GM19467 (cell line): ENCODE measurements at regions not wholly inside any gene's neighbourhood (a gene's known extent, or its start where the extent isn't known, plus 50 kb on each side); places are given as distances from the start of the nearest gene placed in this dataset.

Experiments used
- ATAC-seq: cut with Tn5 transposase; IDR thresholded peaks from one replicate; pipeline ENCODE4 v1.9.1; 2021; ENCODE audit warnings: mild to moderate bottlenecking, moderate library complexity; ENCODE audit not compliant: unreplicated experiment

DNA sequence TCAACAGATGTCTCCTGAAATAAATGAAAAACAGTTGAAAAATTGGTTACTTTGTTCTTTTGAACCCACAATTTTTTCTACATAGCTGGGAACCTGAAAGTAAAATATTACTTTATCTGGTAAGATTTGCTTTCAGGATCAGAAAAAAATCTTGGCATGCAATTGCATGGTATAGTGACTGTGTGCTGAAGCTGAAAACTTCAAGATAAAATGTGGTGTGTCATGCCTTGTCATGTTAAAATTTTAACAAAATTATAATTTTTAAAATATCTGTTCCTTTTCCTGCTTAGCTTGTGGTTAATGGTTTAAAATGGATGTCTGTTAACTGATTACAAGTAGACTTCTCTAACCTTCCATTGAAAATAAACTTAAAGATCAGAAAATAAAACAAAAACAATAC is 904.8 kb downstream of the PDHA2 start:
- ATAC-seq: no peak

DNA sequence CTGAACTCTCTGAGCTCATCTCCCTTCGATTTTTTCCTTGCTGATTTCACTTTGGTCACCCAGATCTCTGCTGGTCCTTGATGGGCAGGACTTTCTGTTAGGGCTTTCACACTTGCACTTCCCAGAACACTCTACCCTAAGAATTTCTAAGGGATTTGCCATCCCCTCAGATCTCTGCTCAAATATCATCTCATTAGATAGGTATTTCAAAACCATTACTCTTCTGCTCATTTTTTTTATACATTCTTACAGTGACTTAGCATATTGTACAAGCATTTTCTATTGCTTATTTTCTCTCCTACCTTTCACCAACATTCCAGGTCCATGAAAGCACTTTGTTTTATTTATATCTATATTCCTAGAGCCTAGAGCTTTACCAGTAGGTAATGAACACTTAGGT is 913.3 kb downstream of the PDHA2 start:
- no peak for ATAC-seq

- ATAC-seq: no peak
These were observed 915.9 kb downstream of the PDHA2 start for GRCh38 chr4:96755569-96756484.

DNA sequence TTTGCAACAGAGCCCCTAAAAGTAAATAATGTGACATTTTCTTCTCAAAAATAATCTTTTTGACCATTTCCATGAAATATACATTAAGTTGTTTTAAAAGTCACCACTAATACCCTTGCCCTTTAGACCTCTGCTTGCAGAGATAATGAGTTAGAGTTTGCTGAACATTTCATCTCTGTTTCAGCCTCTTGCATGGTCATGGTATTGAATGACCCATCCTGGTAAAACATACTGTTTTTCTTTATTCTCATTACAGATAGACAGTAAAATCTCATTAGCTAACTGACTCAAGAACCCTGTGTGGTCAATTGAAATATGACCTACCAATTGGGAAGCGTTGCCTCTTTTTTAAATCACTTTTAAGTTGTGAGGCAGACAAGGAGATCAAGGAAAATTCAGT is 916.7 kb downstream of the PDHA2 start:
- no peak for ATAC-seq

DNA sequence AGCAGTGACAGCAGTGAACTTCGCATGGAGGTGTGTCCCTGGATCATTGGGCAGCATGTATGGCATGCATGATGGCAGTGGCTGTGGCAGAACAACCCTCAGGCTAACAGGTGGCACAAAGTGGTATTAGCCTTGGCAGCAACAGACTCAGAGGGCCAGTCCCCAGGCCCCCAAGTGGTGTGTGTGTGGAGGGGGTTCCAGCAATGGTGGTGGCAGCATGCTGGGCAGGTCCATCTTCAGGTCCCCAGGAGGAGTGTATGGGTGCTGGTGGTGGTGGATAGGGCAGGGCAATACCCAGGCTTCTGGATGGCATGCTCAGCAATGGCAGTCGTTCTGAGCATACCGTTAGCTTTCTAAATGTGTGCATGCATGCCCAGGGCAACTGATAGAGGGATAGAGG is 923.7 kb downstream of the PDHA2 start:
- ATAC-seq: no peak

DNA sequence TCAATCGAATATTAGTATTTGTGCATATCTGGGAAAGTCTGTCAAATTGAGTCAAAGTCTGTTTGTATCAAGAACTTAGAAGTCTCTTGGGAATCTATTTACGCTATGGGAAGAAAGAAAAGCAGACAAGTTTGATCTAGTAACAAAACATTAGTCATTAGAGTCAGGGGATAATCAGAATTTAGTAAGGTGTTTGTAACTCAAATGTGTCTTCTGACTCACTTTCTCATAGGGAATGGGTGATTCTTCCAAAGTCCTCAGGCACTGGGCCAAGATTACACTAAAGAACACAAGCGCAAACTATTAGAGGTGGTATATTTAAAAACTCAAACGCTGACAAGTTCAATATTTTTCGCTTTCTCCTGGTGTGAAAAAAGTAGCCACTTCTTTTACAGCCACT is 926.5 kb downstream of the PDHA2 start:
- ATAC-seq: no peak

DNA sequence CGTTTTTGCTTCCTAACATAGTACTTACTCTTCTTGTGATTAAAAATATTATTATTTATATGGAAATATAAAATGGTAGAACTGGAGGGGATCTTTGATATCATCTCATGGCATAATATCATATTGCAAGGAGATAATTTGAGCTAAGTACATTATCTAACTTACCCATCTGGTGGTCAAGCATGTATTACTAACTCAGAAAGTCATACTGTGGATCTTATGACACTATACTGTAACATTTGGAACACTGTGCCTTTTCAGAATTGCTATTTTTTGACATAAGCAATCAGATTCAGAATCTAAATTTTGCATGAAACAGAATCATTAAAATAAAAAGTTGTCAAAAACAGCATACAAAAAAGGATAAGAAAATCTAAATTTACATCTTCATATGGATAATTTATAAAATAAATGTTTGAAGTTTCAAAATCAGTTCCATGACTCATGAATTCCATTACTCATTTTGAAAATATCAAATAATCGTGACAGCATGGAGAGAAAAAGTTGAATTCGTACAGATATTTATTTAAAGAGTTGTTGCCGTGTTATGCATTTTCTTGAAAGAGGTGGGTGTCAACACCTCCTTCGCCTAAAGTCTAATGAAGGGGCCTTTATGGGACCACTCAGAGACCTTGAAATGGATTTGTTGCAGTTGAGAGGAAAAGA is 928.1 kb downstream of the PDHA2 start:
- no peak for ATAC-seq

DNA sequence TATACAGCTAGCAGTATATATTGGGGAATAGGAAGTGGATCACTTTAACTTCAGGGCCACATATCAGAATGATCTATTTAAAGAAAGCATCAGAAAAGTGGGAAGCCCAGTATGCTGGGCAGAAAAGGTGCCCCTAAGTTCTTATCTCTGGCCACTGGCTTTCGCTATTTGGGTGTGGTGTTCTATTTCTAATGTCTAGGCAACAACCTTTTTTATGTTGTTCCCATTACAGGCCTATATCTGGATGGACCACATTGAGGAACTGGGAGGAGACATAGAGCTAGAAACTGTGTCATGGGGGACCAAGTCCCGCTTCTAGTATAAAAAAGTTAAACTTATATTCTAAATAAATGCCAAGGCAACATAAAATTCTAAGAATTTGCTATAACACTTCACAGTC is 935.6 kb downstream of the PDHA2 start:
- no peak for ATAC-seq

DNA sequence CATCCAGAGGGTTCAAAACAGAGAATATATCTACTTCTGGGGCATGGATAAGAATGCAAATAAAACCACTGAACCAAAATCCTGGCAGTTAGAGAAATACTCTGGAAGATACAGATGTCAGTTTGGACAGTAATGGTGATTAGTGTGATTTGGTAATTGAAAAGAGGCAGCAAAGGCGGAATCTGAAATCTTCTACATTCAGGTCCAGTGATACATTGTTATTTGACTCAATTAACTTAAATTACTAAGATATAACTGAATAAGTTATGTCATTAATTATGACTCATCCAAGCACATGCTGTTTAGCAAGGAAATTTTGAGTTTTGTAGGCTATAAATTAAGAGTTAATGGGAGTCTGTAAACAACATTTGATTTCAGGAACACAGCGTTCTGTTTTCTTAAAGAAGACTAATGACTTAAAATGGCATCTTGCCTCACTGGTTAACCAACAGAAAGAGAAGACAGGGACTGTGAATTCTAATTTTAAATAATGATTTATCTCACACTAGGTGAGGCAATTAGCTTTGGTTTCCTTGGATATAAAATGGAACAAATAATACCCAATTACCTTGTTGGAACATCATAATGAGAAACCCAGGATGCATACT is 937.1 kb downstream of the PDHA2 start:
- ATAC-seq: no peak

DNA sequence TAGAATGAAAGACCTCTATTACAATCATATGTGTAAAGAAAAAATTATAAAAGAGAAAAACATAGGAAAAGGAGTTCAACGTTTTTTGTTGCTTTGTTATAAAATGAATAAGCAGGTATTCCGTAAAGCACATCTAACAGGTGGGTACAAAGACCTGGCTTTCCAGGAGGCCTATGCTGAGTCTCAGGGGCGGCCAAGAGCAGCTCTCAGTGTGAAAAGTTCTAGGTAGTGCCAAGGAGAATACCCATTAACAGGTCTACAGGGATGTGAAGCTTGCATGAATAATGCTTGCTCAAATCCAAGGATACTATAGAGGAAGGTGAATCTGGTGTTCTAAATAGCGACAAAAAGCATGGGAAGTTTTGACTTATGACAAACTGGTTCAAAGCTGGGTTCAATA is 944.4 kb downstream of the PDHA2 start:
- no peak for ATAC-seq

DNA sequence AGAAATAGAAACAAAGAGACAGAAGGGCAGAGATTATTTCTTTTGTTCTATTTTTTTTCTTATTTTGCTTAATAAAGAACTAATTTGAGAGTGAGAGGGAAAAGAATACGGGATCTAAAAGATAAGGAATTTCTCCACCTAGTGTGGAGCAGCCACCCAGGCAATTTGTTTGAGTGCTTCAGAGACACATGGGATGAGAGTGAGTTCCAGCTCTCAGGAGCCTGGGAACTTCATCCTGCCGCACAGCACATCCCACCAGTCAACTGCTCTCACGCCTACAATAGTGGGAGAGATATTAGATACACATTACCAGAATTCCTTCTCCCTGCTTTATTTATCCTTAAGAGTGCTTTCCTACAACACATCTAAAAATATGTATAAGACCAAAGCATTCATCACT is 946.4 kb downstream of the PDHA2 start:
- ATAC-seq: no peak

DNA sequence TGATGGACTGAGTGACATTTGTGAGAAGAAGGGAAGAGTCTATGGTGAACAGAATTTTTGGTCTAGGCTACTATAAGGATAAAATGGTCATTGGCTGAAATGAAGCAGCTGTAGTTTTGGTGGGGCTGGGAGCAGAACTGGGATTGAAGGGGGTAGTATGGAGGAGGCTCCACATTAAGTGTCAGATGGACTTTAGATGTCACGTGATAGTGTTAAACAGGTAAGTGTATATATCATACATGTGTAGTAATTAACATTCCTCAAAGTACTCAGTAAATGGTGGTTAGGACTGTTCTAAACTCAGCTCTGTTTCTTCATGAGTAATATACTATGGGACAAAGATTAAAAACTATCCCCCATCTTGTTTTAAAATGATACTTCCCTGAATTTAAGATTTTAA is 947.9 kb downstream of the PDHA2 start:
- ATAC-seq: no peak

GRCh38 chr4:96809563-96809962 is 969.7 kb downstream of the PDHA2 start:
- no peak for ATAC-seq

- ATAC-seq: no peak
These were observed 987.2 kb downstream of the PDHA2 start for GRCh38 chr4:96827086-96827485.

- no peak for ATAC-seq
These were observed 993.9 kb downstream of the PDHA2 start for GRCh38 chr4:96833831-96834230.

DNA sequence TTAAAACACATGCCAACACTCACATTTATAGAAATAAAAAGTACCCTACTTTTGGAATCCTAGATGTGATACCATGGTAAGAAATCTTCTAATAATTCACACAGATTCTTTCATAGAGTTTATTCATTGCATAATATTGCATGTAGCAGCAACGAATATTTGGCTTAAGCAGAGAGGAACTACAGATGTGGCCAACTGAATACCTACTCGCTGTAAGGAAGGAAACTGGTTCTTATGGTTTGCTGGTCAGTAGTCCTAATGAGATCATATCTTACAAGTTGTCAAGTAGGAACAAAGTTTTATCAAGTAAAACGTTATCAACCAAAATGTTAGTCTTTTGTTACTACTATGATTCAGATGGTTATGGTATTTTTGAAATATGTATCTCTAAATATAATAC is 996.1 kb downstream of the PDHA2 start:
- ATAC-seq: no peak

- no peak for ATAC-seq
These were observed 999.5 kb downstream of the PDHA2 start for GRCh38 chr4:96839441-96839840.

DNA sequence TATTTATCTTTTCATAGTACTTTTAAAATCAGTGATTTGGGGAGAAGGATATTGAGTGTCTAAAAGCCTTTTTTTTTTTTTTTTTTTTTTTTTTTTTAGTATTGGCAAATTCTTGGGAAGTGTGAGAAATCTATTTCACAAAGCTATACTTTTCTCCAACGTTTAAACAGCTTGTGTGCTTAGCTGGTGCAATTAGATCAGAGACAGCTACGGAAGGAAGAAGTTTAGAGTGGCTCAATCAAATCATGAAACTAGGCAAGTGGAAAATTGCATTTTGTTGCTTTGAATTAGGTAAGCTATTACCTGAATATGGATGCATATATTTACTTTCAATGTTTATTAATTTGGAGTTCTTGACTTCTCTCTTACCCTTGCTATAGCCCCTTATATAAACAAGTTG is 1001.9 kb downstream of the PDHA2 start:
- no peak for ATAC-seq

DNA sequence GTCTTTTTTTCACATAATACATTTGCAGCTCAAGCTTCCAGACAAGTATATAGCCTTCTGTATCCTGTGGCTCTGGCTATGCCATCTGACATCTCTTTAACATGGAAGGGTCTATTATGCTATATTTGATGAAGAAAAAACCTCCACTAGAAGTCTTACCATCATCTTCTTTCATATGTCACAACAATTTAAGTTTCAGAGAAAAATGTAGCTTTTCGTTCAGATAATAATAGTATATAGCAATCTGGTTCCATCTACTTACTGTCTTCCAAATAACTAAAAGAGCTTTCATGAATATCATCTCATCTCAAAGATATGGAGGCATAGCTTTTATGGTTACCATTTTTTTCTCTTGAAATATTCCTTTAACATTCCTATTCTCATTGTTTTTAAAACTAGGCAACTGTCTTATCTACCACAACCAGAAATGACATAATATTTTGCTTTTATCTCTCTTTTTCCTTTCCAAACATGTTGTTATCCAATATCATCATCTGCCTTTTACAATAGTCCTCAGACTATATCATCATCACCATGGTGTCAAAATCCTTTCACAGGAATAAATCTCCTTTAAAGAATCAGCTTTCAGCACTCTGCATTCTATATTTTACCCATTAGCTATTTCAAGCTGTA is 1005.1 kb downstream of the PDHA2 start:
- no peak for ATAC-seq

DNA sequence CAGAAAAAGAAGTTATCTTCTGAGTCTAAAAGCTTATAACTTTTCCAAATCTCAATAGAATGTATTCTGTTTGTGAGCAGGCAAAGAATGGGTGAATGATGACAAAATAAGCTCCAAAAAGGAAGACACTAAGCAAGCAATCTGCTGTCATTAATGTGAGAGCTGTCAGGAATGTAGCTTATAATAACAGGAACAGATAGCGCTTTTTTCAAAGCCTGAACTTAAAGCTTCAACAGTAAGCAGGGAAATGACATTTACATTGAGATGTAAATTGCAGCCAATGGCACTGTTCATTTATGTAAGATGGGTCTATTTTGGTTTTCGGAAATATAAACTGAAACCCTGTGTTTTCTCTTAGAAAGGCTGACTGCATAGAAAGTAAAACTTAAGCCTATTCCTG is 1005.9 kb downstream of the PDHA2 start:
- ATAC-seq: no peak

GRCh38 chr4:96874657-96875056 is 1034.8 kb downstream of the PDHA2 start:
- no peak for ATAC-seq

DNA sequence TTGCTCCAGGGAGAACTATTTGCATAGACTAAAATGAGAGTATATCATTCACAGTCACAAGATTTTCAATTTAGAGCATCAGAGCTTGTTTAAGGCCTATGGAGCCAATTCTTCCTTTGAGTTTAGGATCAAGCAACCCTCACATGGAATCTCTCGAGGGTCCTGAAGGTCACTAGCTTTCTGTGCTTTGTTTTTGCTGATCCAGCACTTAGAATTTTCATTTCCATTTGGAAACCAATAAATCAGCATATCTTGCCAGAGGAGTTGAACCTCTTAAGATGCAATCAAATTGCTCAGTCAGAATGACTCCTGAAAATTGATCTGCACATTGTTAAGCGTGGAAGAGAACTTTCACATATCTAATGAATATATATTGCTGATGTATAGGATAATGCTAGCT is 1039.6 kb downstream of the PDHA2 start:
- no peak for ATAC-seq
